ENCODE measurements at regions not wholly inside any gene's neighbourhood (a gene's known extent, or its start where the extent isn't known, plus 50 kb on each side); places are given as distances from the start of the nearest gene placed in this dataset.

GRCh38 chr10:128222332-128222849 lies 96.2 kb upstream of the MKI67 start:
- no peak for DNase-seq

- no peak for DNase-seq
These were observed 104.2 kb upstream of the MKI67 start for GRCh38 chr10:128230401-128230800.

GRCh38 chr10:128233422-128233821 lies 107.2 kb upstream of the MKI67 start:
- no peak for DNase-seq

GRCh38 chr10:128237710-128238109 lies 111.5 kb upstream of the MKI67 start:
- no peak for DNase-seq

GRCh38 chr10:128241023-128241422 lies 114.8 kb upstream of the MKI67 start:
- no peak for DNase-seq

GRCh38 chr10:128242641-128243040 lies 116.4 kb upstream of the MKI67 start:
- DNase-seq = no peak

GRCh38 chr10:128245026-128245425 lies 118.8 kb upstream of the MKI67 start:
- DNase-seq = no peak

- DNase-seq = no peak
These were observed 121.4 kb upstream of the MKI67 start for GRCh38 chr10:128247576-128247975.

GRCh38 chr10:128254476-128254875 lies 128.3 kb upstream of the MKI67 start:
- no peak for DNase-seq

GRCh38 chr10:128257428-128257827 lies 131.2 kb upstream of the MKI67 start:
- DNase-seq = no peak

GRCh38 chr10:128258421-128258976 lies 132.3 kb upstream of the MKI67 start:
- no peak for DNase-seq

- DNase-seq = peak; percentile 21 to 38
These were observed 137.9 kb upstream of the MKI67 start for GRCh38 chr10:128263891-128264688.

- no peak for DNase-seq
These were observed 139.4 kb upstream of the MKI67 start for GRCh38 chr10:128265596-128265995.

- no peak for DNase-seq
These were observed 141.4 kb upstream of the MKI67 start for GRCh38 chr10:128267581-128267980.

GRCh38 chr10:128268015-128268722 lies 141.9 kb upstream of the MKI67 start:
- DNase-seq = no peak

- no peak for DNase-seq
These were observed 148.7 kb upstream of the MKI67 start for GRCh38 chr10:128274938-128275337.

GRCh38 chr10:128275388-128276177 lies 149.4 kb upstream of the MKI67 start:
- no peak for DNase-seq

GRCh38 chr10:128277267-128277840 lies 151.1 kb upstream of the MKI67 start:
- DNase-seq = no peak

GRCh38 chr10:128278362-128278761 lies 152.1 kb upstream of the MKI67 start:
- no peak for DNase-seq

- no peak for DNase-seq
These were observed 154.0 kb upstream of the MKI67 start for GRCh38 chr10:128280271-128280670.

GRCh38 chr10:128281343-128281742 lies 155.1 kb upstream of the MKI67 start:
- no peak for DNase-seq

GRCh38 chr10:128281861-128282260 lies 155.6 kb upstream of the MKI67 start:
- no peak for DNase-seq
